GM12865 (cell line): ENCODE measurements at regions not wholly inside any gene's neighbourhood (a gene's known extent, or its start where the extent isn't known, plus 50 kb on each side); places are given as distances from the start of the nearest gene placed in this dataset.
"Not testable (repeated sequence)": the region's sequence is repeated elsewhere in the genome, so short reads cannot be mapped to it uniquely, and the experiment has no call there.

Experiments
- DNase-seq: peaks from one replicate; pipeline ENCODE4 v3.0.0; 2010; ENCODE audit warnings: low read depth
- H3K4me3 ChIP-seq: 2 replicates; pipeline ENCODE4 v1.5.1; 2011; ENCODE audit warnings: mild to moderate bottlenecking, low read depth, low read length, control low read depth
- CTCF ChIP-seq: IDR thresholded peaks from 2 replicates; pipeline ENCODE4 v1.5.1; 2011; ENCODE audit warnings: low read length, control low read depth, low read depth, inconsistent platforms; ENCODE audit not compliant: insufficient read depth; ENCODE audit errors: missing control alignments

- no peak for DNase-seq
- no peak for TF ChIP-seq CTCF
Measured at GRCh38 chr3:20250314-20250713, 64.3 kb upstream of the SGO1 start.

GRCh38 chr3:20246662-20247061 is 60.7 kb upstream of the SGO1 start:
- no peak overlapping the region for H3K4me3 ChIP-seq
- TF ChIP-seq CTCF, result no peak
- peak; percentile 35 for DNase-seq

More at GRCh38 chr3:20250314-20250713, 64.3 kb upstream of the SGO1 start:
- H3K4me3 ChIP-seq, result no peak overlapping the region

DNA sequence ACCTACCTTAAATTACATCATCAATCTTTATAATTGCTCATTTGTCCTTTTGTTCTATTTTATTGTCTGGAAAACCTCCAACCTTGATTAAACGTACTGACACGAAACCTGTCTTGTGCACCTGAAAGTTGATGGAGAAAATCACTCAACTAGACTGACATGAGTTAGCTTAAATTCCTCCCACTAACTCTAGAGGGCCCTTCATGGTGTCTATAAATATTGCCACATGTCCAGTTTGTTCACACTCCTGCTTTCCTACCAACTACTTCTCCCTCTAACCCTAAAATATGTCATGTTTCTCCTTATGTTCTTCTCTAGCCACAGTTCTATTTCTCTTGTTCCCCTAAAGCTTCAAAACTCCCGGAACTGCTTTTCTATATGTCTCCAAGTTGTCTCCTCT is 59.8 kb upstream of the SGO1 start:
- no peak overlapping the region for H3K4me3 ChIP-seq
- no peak for DNase-seq
- TF ChIP-seq CTCF, result no peak

DNA sequence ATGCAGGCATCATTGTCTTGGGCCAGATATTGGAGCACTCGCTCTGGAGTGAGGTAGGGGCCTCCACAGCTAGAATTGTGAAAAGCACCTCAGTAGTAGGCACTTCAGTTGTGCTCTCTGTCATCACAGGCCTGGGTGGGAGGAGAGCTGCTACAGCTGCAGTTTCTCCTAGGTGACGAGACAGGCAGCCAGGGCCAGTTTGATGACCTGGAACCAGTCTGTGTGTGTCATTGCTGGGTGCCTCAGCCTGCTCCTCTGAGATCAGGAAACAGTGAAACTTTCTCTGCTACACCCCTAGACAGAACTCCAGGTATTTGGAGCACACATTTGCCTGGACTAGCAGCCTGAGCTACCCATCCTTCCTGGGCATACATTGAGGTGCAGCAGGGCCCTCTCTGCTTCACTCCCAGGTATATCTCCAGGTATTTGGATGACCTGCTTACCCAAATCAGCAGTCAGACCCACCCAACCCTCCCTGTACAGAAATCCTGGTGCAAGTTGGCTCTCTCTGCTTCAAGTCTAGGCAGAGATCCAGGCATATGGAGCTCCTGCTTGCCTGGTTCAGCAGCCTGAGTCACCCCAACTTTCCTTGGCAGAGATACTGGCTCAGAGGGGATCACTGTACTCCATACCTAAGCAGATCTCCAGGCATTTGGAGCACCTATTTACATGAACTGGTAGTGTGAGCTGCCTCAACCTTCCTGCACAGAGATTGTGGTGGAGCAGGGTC is 54.3 kb upstream of the SGO1 start:
- H3K4me3 ChIP-seq, result no peak overlapping the region
- no peak for DNase-seq
- TF ChIP-seq CTCF, result no peak

DNA sequence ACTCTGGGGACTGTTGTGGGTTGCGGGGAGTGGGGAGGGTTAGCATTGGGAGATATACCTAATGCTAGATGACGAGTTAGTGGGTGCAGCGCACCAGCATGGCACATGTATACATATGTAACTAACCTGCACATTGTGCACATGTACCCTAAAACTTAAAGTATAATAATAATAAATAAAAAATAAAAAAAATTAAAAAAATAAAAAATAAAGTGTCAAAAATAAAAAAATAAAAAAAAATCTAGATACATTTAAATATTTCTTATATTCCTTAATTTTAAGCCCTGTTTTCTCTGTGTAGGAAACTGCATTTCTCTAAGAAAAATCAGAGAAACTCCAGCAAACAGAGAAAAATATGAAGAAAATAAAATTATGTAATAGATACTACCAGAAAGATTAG is 52.2 kb upstream of the SGO1 start:
- H3K4me3 ChIP-seq, result not testable (repeated sequence)

GRCh38 chr3:20236603-20237002 is 50.6 kb upstream of the SGO1 start:
- no peak for DNase-seq
- H3K4me3 ChIP-seq, result no peak overlapping the region
- no peak for TF ChIP-seq CTCF

More for the DNA sequence above, 52.2 kb upstream of the SGO1 start:
- not testable (repeated sequence) for DNase-seq
